CD8-positive, alpha-beta memory T cell (primary cell): ENCODE measurements at regions not wholly inside any gene's neighbourhood (a gene's known extent, or its start where the extent isn't known, plus 50 kb on each side); places are given as distances from the start of the nearest gene placed in this dataset.
"Not testable (repeated sequence)": the region's sequence is repeated elsewhere in the genome, so short reads cannot be mapped to it uniquely, and the experiment has no call there.

ENCODE experiments used
- CTCF ChIA-PET: fragments of 350-600 bp; sonication (Branson Sonifier 250); formaldehyde crosslinking; loops from one replicate; lab custom pipeline; 2021; ENCODE audit warnings: antibody characterized with exemption; lab: Charles Lee
- POLR2A ChIA-PET: fragments of 350-600 bp; sonication (Branson Sonifier 250); formaldehyde crosslinking; loops from one replicate; lab custom pipeline; 2021; ENCODE audit warnings: antibody characterized with exemption; lab: Charles Lee
- DNase-seq, 5 donors: peaks; one replicate each; pipeline versions ENCODE4 v3.0.0 to v3.0.0-alpha.2; 2020 to 2022; ENCODE audit warnings: mixed read lengths in 1 of 5
- H3K27ac ChIP-seq: one replicate; pipeline ENCODE4 v1.7.0; 2013; ENCODE audit warnings: low read depth, mild to moderate bottlenecking, low read length, moderate library complexity
- H3K27me3 ChIP-seq: 2 replicates; pipeline ENCODE4 v1.7.0; 2013; ENCODE audit warnings: low read length, mild to moderate bottlenecking; ENCODE audit not compliant: insufficient read depth, poor library complexity, severe bottlenecking
- H3K36me3 ChIP-seq: 2 replicates; pipeline ENCODE4 v1.7.0; 2013; ENCODE audit warnings: mild to moderate bottlenecking, low read length, moderate library complexity; ENCODE audit not compliant: insufficient read depth
- H3K4me1 ChIP-seq: 2 replicates; pipeline ENCODE4 v1.7.0; 2013; ENCODE audit warnings: mild to moderate bottlenecking, low read length, moderate library complexity; ENCODE audit not compliant: insufficient read depth
- H3K4me3 ChIP-seq: 2 replicates; pipeline ENCODE4 v1.7.0; 2013; ENCODE audit warnings: mild to moderate bottlenecking, low read length
- H3K9me3 ChIP-seq: 2 replicates; pipeline ENCODE4 v1.7.0; 2013; ENCODE audit warnings: mild to moderate bottlenecking, low read length
- H3K27ac Mint-ChIP-seq, 8 donors: one replicate each; pipeline ENCODE4 v1.8.0; 2020 to 2021; ENCODE audit warnings: mixed read lengths in 8 of 8, mild to moderate bottlenecking in 6 of 8, inconsistent platforms in 3 of 8, moderate library complexity in 3 of 8
- H3K27me3 Mint-ChIP-seq, 2 donors: one replicate each; pipeline ENCODE4 v1.8.0; 2020 to 2021; ENCODE audit warnings: mixed read lengths in 2 of 2, mild to moderate bottlenecking in 1 of 2, moderate library complexity in 1 of 2
- H3K36me3 Mint-ChIP-seq, 3 donors: one replicate each; pipeline ENCODE4 v1.8.0; 2020 to 2021; ENCODE audit warnings: mixed read lengths in 3 of 3, inconsistent platforms in 1 of 3, mild to moderate bottlenecking in 1 of 3
- H3K4me1 Mint-ChIP-seq, 3 donors: one replicate each; pipeline ENCODE4 v1.8.0; 2020 to 2021; ENCODE audit warnings: mixed read lengths in 3 of 3, inconsistent platforms in 1 of 3, mild to moderate bottlenecking in 1 of 3
- H3K4me3 Mint-ChIP-seq, 7 donors: one replicate each; pipeline ENCODE4 v1.8.0; 2020 to 2021; ENCODE audit warnings: mixed read lengths in 7 of 7, mild to moderate bottlenecking in 6 of 7, moderate library complexity in 4 of 7, inconsistent platforms in 2 of 7
- H3K9me3 Mint-ChIP-seq, 5 donors: one replicate each; pipeline ENCODE4 v1.8.0; 2020 to 2022; ENCODE audit warnings: mixed read lengths in 5 of 5, mild to moderate bottlenecking in 3 of 5, moderate library complexity in 2 of 5, inconsistent platforms in 1 of 5

DNA sequence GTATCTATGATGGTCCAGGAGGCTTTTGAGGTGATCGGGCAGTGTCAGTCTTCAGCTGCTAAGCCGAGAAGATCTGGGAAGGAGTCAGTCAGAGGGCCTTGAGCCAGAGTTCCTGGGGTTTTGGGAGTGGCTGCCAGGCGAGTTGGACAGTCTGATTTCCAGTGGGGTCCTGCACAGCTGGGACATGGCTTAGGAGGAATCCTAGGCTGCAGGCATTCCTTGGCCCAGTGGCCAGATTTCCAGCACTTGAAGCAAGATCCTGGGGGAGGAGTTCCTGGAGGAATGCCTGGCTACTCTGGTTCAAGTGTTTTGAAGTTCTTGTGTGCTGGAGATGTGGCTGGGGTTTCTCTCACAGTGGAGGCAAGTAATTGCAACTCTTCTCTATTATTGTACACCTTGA lies 271.3 kb downstream of the FGF10 start:
- POLR2A ChIA-PET, H3K4me1 Mint-ChIP-seq, H3K27me3 ChIP-seq, DNase-seq, H3K9me3 Mint-ChIP-seq, H3K4me1 ChIP-seq, H3K27ac Mint-ChIP-seq, H3K4me3 ChIP-seq, H3K4me3 Mint-ChIP-seq, H3K9me3 ChIP-seq, H3K27me3 Mint-ChIP-seq, H3K27ac ChIP-seq, CTCF ChIA-PET, H3K36me3 ChIP-seq, H3K36me3 Mint-ChIP-seq: not testable (repeated sequence)

DNA sequence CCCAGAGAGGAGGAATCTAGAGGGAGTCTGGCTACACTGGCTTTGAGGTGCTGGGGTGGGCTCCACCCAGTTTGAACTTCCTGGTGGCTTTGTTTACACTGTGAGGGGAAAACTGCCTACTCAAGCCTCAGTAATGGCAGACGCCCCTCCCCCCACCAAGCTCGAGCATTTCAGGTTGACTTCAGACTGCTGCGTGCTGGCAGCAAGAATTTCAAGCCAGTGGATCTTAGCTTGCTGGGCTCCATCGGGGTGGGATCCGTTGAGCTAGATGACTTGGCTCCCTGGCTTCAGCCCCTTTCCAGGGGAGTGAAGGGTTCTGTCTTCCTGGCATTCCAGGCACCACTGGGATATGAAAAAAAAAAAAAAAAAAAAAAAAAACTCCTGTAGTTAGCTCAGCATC lies 281.0 kb downstream of the FGF10 start:
- H3K36me3 ChIP-seq, POLR2A ChIA-PET, H3K9me3 ChIP-seq, H3K27me3 Mint-ChIP-seq, DNase-seq, H3K36me3 Mint-ChIP-seq, H3K27me3 ChIP-seq, CTCF ChIA-PET, H3K4me3 ChIP-seq, H3K4me1 ChIP-seq, H3K4me1 Mint-ChIP-seq, H3K4me3 Mint-ChIP-seq, H3K27ac Mint-ChIP-seq, H3K27ac ChIP-seq: not testable (repeated sequence)
- peaks cover 7 to 12% (median 11%) of the 10 kb centered on the region in 5 donors for H3K9me3 Mint-ChIP-seq

GRCh38 chr5:44099643-44100042 lies 289.6 kb downstream of the FGF10 start:
- DNase-seq, result no peak
- POLR2A ChIA-PET, result no interaction called here
- H3K4me1 ChIP-seq, result no peaks in the 10 kb centered on the region
- H3K27ac ChIP-seq, result no peak overlapping the region
- no peaks in the 10 kb centered on the region for H3K4me1 Mint-ChIP-seq
- no peaks in the 10 kb centered on the region for H3K27me3 ChIP-seq
- peaks cover 0 to 5% (median 4%) of the 10 kb centered on the region in 5 donors for H3K9me3 Mint-ChIP-seq
- H3K27ac Mint-ChIP-seq, result no peak overlapping the region
- no peaks in the 10 kb centered on the region for H3K9me3 ChIP-seq
- no peak overlapping the region for H3K4me3 Mint-ChIP-seq
- no peaks in the 10 kb centered on the region for H3K36me3 ChIP-seq
- no peaks in the 10 kb centered on the region for H3K27me3 Mint-ChIP-seq
- H3K36me3 Mint-ChIP-seq, result no peaks in the 10 kb centered on the region
- CTCF ChIA-PET, result no interaction called here
- H3K4me3 ChIP-seq, result no peak overlapping the region

DNA sequence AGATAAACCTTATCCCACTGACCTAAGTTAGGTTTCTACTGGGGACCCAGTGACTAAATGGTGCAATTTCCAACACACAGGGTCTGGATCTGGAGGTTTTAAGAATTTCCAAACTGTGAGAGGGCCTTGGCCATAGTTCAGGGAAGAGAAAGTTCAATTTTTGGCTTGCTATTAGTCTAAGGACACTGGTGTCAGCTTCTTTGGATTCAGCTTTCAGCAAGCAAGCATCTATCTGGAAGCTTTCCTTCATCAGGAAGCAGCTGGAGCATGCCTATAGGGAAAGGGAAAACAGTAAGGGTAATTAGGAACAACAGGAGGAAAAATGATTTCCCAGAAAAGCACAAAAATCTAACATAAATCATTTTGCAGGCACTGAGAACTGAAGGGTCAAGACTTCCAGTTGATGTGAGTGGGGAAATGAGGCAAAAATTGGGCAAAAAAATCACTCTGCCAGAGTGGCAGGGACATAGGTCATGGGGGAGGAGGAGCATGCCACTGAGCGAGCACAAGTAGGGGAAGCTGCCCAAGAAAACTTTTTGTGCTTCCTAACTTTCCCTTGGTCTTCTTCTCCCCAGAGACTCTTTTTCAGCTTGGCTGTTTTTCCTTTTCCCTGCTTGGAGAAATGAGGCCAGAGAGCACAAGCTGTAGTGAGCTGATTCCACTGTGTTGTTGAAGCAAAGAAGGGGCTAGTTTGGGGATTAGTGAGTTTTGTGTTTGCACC lies 299.6 kb downstream of the FGF10 start:
- Mint-ChIP-seq H3K36me3 (no peaks in the 10 kb centered on the region), H3K27me3 (no peaks in the 10 kb centered on the region), H3K27ac (no peak overlapping the region), H3K9me3 (peaks cover 0 to 4% (median 3%) of the 10 kb centered on the region in 5 donors), H3K4me1 (no peaks in the 10 kb centered on the region), H3K4me3 (no peak overlapping the region)
- H3K4me3 ChIP-seq, result no peak overlapping the region
- no peak for DNase-seq
- no peaks in the 10 kb centered on the region for H3K27me3 ChIP-seq
- no peaks in the 10 kb centered on the region for H3K4me1 ChIP-seq
- no peak overlapping the region for H3K27ac ChIP-seq
- CTCF ChIA-PET, result no interaction called here
- no peaks in the 10 kb centered on the region for H3K36me3 ChIP-seq
- POLR2A ChIA-PET, result no interaction called here
- no peaks in the 10 kb centered on the region for H3K9me3 ChIP-seq

DNA sequence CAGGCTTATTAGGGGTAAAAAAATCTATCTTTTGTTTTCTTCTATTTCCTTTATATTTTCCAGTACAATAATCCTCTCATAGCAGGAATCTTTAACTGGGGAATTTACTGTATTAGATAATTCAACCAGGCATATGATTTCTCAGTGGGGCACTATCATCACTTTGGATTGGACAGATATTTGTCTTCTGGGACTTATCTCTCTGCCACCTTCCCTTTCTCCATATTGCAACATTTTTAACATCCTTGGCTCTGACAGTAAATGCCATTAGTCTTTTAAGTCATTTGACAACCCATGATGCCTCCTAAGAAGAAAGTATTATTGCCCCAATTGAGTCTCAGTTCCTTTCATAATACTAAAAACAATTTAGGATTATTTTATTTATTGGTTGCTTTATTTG lies 304.1 kb downstream of the FGF10 start:
- Histone ChIP-seq H3K4me1 (no peaks in the 10 kb centered on the region), H3K27me3 (no peaks in the 10 kb centered on the region), H3K36me3 (no peaks in the 10 kb centered on the region), H3K9me3 (no peaks in the 10 kb centered on the region), H3K4me3 (no peak overlapping the region), H3K27ac (no peak overlapping the region)
- POLR2A ChIA-PET, result no interaction called here
- Mint-ChIP-seq H3K4me3 (no peak overlapping the region), H3K4me1 (no peaks in the 10 kb centered on the region), H3K27me3 (no peaks in the 10 kb centered on the region), H3K36me3 (no peaks in the 10 kb centered on the region), H3K27ac (no peak overlapping the region), H3K9me3 (peaks cover 3 to 6% (median 4%) of the 10 kb centered on the region in 5 donors)
- DNase-seq, result no peak
- CTCF ChIA-PET, result no interaction called here

GRCh38 chr5:44074547-44074946 lies 314.7 kb downstream of the FGF10 start:
- H3K9me3 Mint-ChIP-seq, result peaks cover 0 to 14% (median 3%) of the 10 kb centered on the region in 5 donors
- H3K27me3 Mint-ChIP-seq, H3K4me1 Mint-ChIP-seq, POLR2A ChIA-PET, H3K4me1 ChIP-seq, H3K4me3 ChIP-seq, H3K4me3 Mint-ChIP-seq, H3K27ac ChIP-seq, H3K36me3 ChIP-seq, H3K36me3 Mint-ChIP-seq, H3K27me3 ChIP-seq, CTCF ChIA-PET, H3K9me3 ChIP-seq, H3K27ac Mint-ChIP-seq, DNase-seq: not testable (repeated sequence)

- H3K27me3 ChIP-seq, result no peaks in the 10 kb centered on the region
- no peaks in the 10 kb centered on the region for H3K9me3 ChIP-seq
- Mint-ChIP-seq H3K27ac (no peak overlapping the region), H3K9me3 (peaks cover 0 to 8% (median 5%) of the 10 kb centered on the region in 5 donors), H3K4me1 (no peaks in the 10 kb centered on the region), H3K4me3 (no peak overlapping the region), H3K27me3 (no peaks in the 10 kb centered on the region), H3K36me3 (no peaks in the 10 kb centered on the region)
- ChIA-PET CTCF (no interaction called here), POLR2A (no interaction called here)
- H3K27ac ChIP-seq, result no peak overlapping the region
- no peaks in the 10 kb centered on the region for H3K36me3 ChIP-seq
- DNase-seq, result no peak
- no peaks in the 10 kb centered on the region for H3K4me1 ChIP-seq
- no peak overlapping the region for H3K4me3 ChIP-seq
Measured at GRCh38 chr5:44051591-44051990, 337.6 kb downstream of the FGF10 start.

DNA sequence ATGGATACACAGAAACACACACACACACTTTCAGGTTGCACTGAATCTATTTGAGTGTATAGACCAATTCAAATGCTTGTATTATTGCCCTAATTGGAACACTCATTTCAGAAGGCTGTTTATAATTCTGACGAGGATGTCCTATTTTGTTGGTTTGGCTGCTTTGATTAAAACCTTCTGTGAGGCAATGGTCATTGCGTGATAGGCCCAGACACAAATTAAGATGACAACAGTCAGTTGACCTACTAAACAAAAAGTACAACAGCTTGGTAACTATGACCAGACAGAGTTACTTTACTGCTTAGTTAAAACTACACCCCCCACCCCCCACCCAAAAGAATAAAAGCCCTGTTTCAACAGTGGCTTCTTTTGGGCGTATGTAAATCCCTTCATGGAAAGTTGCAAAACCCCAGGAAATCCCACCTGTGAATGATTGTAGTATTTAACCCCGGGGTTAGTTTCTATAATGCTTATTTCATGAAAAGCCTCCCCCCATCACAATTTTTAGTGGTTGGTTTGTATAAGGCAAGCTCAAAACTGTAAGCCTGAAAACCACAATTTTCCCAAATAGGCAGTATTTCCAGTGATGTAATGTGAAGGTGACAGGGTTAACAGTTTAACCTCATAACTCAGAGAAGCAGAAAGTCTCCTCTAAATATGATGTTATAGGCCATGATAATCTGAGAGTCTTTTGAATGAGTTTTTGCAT lies 340.8 kb downstream of the FGF10 start:
- H3K36me3 ChIP-seq, result no peaks in the 10 kb centered on the region
- H3K27me3 ChIP-seq, result no peaks in the 10 kb centered on the region
- ChIA-PET POLR2A (no interaction called here), CTCF (no interaction called here)
- Mint-ChIP-seq H3K4me3 (no peak overlapping the region), H3K27ac (no peak overlapping the region), H3K36me3 (no peaks in the 10 kb centered on the region), H3K9me3 (peaks cover 4 to 9% (median 6%) of the 10 kb centered on the region in 5 donors), H3K27me3 (peaks cover 0 to 1% of the 10 kb centered on the region in 2 donors), H3K4me1 (no peaks in the 10 kb centered on the region)
- no peaks in the 10 kb centered on the region for H3K9me3 ChIP-seq
- no peak overlapping the region for H3K4me3 ChIP-seq
- H3K4me1 ChIP-seq, result no peaks in the 10 kb centered on the region
- no peak overlapping the region for H3K27ac ChIP-seq
- no peak for DNase-seq
